ENCODE measurements at regions not wholly inside any gene's neighbourhood (a gene's known extent, or its start where the extent isn't known, plus 50 kb on each side); places are given as distances from the start of the nearest gene placed in this dataset.

GRCh38 chr3:159517105-159517504, 471.5 kb upstream of the IL12A start:
- TF ChIP-seq EZH2phosphoT487 (IDR thresholded peaks at IDR 0.05; ENCODE audit: low read depth, severe bottlenecking, unreplicated experiment), result no peak
- no peak for TF ChIP-seq EZH2 (IDR thresholded peaks at IDR 0.05; ENCODE audit: borderline replicate concordance)
- no peak for TF ChIP-seq CTCF (IDR thresholded peaks at IDR 0.05; ENCODE audit: poor library complexity)
- Histone ChIP-seq H3K27ac (no peak overlapping the region), H4K20me1 (ENCODE audit: insufficient read depth, poor library complexity, severe bottlenecking) (no peaks in the 10 kb centered on the region), H3K9me2 (replicated peaks; ENCODE audit: insufficient read depth) (no peaks in the 10 kb centered on the region), H2AFZ (no peak overlapping the region), H3K4me3 (no peak overlapping the region), H3K36me3 (replicated peaks; ENCODE audit: insufficient read depth, low read depth) (no peaks in the 10 kb centered on the region), H3K9me3 (ENCODE audit: low read depth) (no peaks in the 10 kb centered on the region), H3K4me1 (ENCODE audit: insufficient read depth) (no peaks in the 10 kb centered on the region), H3K79me2 (no peaks in the 10 kb centered on the region), H3K4me2 (no peak overlapping the region), H3K27me3 (no peaks in the 10 kb centered on the region)
- 95% methylated on average over 1 of the region's 1 CpG for WGBS (ENCODE audit: low lambda C conversion rate, missing lambda C conversion rate)
- no peak for DNase-seq (ENCODE audit: low spot score)

- Histone ChIP-seq H3K27ac (no peak overlapping the region), H3K79me2 (no peaks in the 10 kb centered on the region), H3K4me3 (no peak overlapping the region), H3K9me2 (replicated peaks; ENCODE audit: insufficient read depth) (no peaks in the 10 kb centered on the region), H3K27me3 (no peaks in the 10 kb centered on the region), H3K9me3 (ENCODE audit: low read depth) (no peaks in the 10 kb centered on the region), H4K20me1 (ENCODE audit: insufficient read depth, poor library complexity, severe bottlenecking) (no peaks in the 10 kb centered on the region), H3K4me2 (no peak overlapping the region), H3K36me3 (replicated peaks; ENCODE audit: insufficient read depth, low read depth) (no peaks in the 10 kb centered on the region), H3K4me1 (ENCODE audit: insufficient read depth) (no peaks in the 10 kb centered on the region), H2AFZ (no peak overlapping the region)
- no peak for DNase-seq (ENCODE audit: low spot score)
- WGBS (ENCODE audit: low lambda C conversion rate, missing lambda C conversion rate), result 81% methylated on average over 3 of the region's 3 CpGs
- no peak for TF ChIP-seq EZH2phosphoT487 (IDR thresholded peaks at IDR 0.05; ENCODE audit: low read depth, severe bottlenecking, unreplicated experiment)
- no peak for TF ChIP-seq EZH2 (IDR thresholded peaks at IDR 0.05; ENCODE audit: borderline replicate concordance)
- no peak for TF ChIP-seq CTCF (IDR thresholded peaks at IDR 0.05; ENCODE audit: poor library complexity)
These were observed 468.0 kb upstream of the IL12A start for GRCh38 chr3:159520638-159521037.

- Histone ChIP-seq H2AFZ (no peak overlapping the region), H4K20me1 (ENCODE audit: insufficient read depth, poor library complexity, severe bottlenecking) (no peaks in the 10 kb centered on the region)
- TF ChIP-seq EZH2 (IDR thresholded peaks at IDR 0.05; ENCODE audit: borderline replicate concordance), result no peak
- no peak for TF ChIP-seq CTCF (IDR thresholded peaks at IDR 0.05; ENCODE audit: poor library complexity)
- TF ChIP-seq EZH2phosphoT487 (IDR thresholded peaks at IDR 0.05; ENCODE audit: low read depth, severe bottlenecking, unreplicated experiment), result no peak
These were observed 466.4 kb upstream of the IL12A start for GRCh38 chr3:159522276-159522675.

More at GRCh38 chr3:159522276-159522675, 466.4 kb upstream of the IL12A start:
- H3K79me2 ChIP-seq, result no peaks in the 10 kb centered on the region
- no peak overlapping the region for H3K4me2 ChIP-seq
- DNase-seq (ENCODE audit: low spot score), result no peak
- no peaks in the 10 kb centered on the region for H3K9me3 ChIP-seq (ENCODE audit: low read depth)
- WGBS (ENCODE audit: low lambda C conversion rate, missing lambda C conversion rate), result 90% methylated on average over 3 of the region's 3 CpGs
- no peaks in the 10 kb centered on the region for H3K9me2 ChIP-seq (replicated peaks; ENCODE audit: insufficient read depth)
- H3K4me1 ChIP-seq (ENCODE audit: insufficient read depth), result no peaks in the 10 kb centered on the region
- no peaks in the 10 kb centered on the region for H3K27me3 ChIP-seq
- no peak overlapping the region for H3K27ac ChIP-seq
- no peaks in the 10 kb centered on the region for H3K36me3 ChIP-seq (replicated peaks; ENCODE audit: insufficient read depth, low read depth)
- no peak overlapping the region for H3K4me3 ChIP-seq

Measured in hepatocyte (in vitro differentiated cells).